ENCODE measurements at regions not wholly inside any gene's neighbourhood (a gene's known extent, or its start where the extent isn't known, plus 50 kb on each side); places are given as distances from the start of the nearest gene placed in this dataset.

GRCh38 chr2:167602122-167602521, 645.3 kb downstream of the STK39 start:
- Mint-ChIP-seq H3K36me3 (ENCODE audit: low read depth) (peaks cover 12% of the 10 kb centered on the region), H3K4me3 (no peak overlapping the region), H3K27me3 (ENCODE audit: low read depth) (no peaks in the 10 kb centered on the region), H3K9me3 (peaks cover 11% of the 10 kb centered on the region), H3K4me1 (no peaks in the 10 kb centered on the region), H3K27ac (ENCODE audit: unreplicated experiment) (no peak overlapping the region)
- no peak for DNase-seq (ENCODE audit: low read depth, low spot score)
- TF ChIP-seq CTCF (conservative IDR thresholded peaks at IDR 0.05) = no peak

- H3K9me3 Mint-ChIP-seq = peaks cover 11% of the 10 kb centered on the region
- DNase-seq (ENCODE audit: low read depth, low spot score) = no peak
- TF ChIP-seq CTCF (conservative IDR thresholded peaks at IDR 0.05) = no peak
- peaks cover 11% of the 10 kb centered on the region for H3K36me3 Mint-ChIP-seq (ENCODE audit: low read depth)
- H3K4me1 Mint-ChIP-seq = peaks cover 6% of the 10 kb centered on the region
- H3K27me3 Mint-ChIP-seq (ENCODE audit: low read depth) = no peaks in the 10 kb centered on the region
- H3K4me3 Mint-ChIP-seq = no peak overlapping the region
- no peak overlapping the region for H3K27ac Mint-ChIP-seq (ENCODE audit: unreplicated experiment)
These were observed 648.2 kb downstream of the STK39 start for GRCh38 chr2:167599219-167599618.

- no peak overlapping the region for H3K27ac Mint-ChIP-seq (ENCODE audit: unreplicated experiment)
These were observed 651.4 kb downstream of the STK39 start for GRCh38 chr2:167595839-167596471.

GRCh38 chr2:167595021-167595420, 652.4 kb downstream of the STK39 start:
- H3K9me3 Mint-ChIP-seq = no peaks in the 10 kb centered on the region
- H3K4me1 Mint-ChIP-seq = peaks cover 16% of the 10 kb centered on the region
- H3K27ac Mint-ChIP-seq (ENCODE audit: unreplicated experiment) = no peak overlapping the region
- no peak overlapping the region for H3K4me3 Mint-ChIP-seq
- no peaks in the 10 kb centered on the region for H3K27me3 Mint-ChIP-seq (ENCODE audit: low read depth)
- peaks cover 3% of the 10 kb centered on the region for H3K36me3 Mint-ChIP-seq (ENCODE audit: low read depth)
- no peak for DNase-seq (ENCODE audit: low read depth, low spot score)
- TF ChIP-seq CTCF (conservative IDR thresholded peaks at IDR 0.05) = no peak

More at GRCh38 chr2:167595839-167596471, 651.4 kb downstream of the STK39 start:
- no peak for DNase-seq (ENCODE audit: low read depth, low spot score)
- peaks cover 3% of the 10 kb centered on the region for H3K36me3 Mint-ChIP-seq (ENCODE audit: low read depth)
- no peak for TF ChIP-seq CTCF (conservative IDR thresholded peaks at IDR 0.05)
- H3K9me3 Mint-ChIP-seq = no peaks in the 10 kb centered on the region
- H3K4me1 Mint-ChIP-seq = peaks cover 16% of the 10 kb centered on the region
- no peak overlapping the region for H3K4me3 Mint-ChIP-seq
- H3K27me3 Mint-ChIP-seq (ENCODE audit: low read depth) = no peaks in the 10 kb centered on the region

- Mint-ChIP-seq H3K4me1 (peaks cover 16% of the 10 kb centered on the region), H3K4me3 (no peak overlapping the region), H3K27me3 (ENCODE audit: low read depth) (no peaks in the 10 kb centered on the region), H3K27ac (ENCODE audit: unreplicated experiment) (no peak overlapping the region), H3K9me3 (no peaks in the 10 kb centered on the region), H3K36me3 (ENCODE audit: low read depth) (peaks cover 3% of the 10 kb centered on the region)
- no peak for TF ChIP-seq CTCF (conservative IDR thresholded peaks at IDR 0.05)
- DNase-seq (ENCODE audit: low read depth, low spot score) = no peak
These were observed 655.0 kb downstream of the STK39 start for GRCh38 chr2:167592441-167592840.

Measured in neural crest cell (in vitro differentiated cells).